HCT116 (cell line): ENCODE measurements at regions not wholly inside any gene's neighbourhood (a gene's known extent, or its start where the extent isn't known, plus 50 kb on each side); places are given as distances from the start of the nearest gene placed in this dataset.

Experiments used
- ATAC-seq: fragments of 200-7000 bp; cut with Tn5 transposase; 2 replicates; pipeline ENCODE4 v1.9.1; 2020; ENCODE audit warnings: mild to moderate bottlenecking, moderate library complexity
- BruUV-seq: library from RNA; stranded (reverse); fragments of 400-500 nt; replicated peaks from 2 replicates; lab custom pipeline; 2021; lab: Mats Ljungman, UMichigan
- CTCF ChIA-PET: fragments of 300-600 bp; sonication (Branson Sonifier 250); formaldehyde crosslinking; loops from one replicate; lab custom pipeline; 2021; ENCODE audit warnings: antibody characterized with exemption; lab: Charles Lee
- POLR2A ChIA-PET: fragments of 300-600, 350-600 bp; sonication (Branson Sonifier 250); formaldehyde crosslinking; loops from one replicate; lab custom pipeline; 2021; ENCODE audit warnings: antibody characterized with exemption; lab: Charles Lee
- RAD21 ChIA-PET, 2 experiments: fragments of 300-600 bp; sonication (Branson Sonifier 250); formaldehyde crosslinking; loops; one replicate each; lab custom pipeline; 2023; ENCODE audit warnings: low total read pairs in 2 of 2; ENCODE audit not compliant: uncharacterized antibody in 2 of 2, unreplicated experiment in 2 of 2, low non-redundant PET in 1 of 2; lab: Charles Lee
- DNase-seq: peaks from one replicate; pipeline ENCODE4 v3.0.0-alpha.2; 2010; ENCODE audit warnings: low read depth, low spot score
- H2AFZ ChIP-seq: fragments of 200-600 bp; shearing (Covaris generic), sonication (generic); 2 replicates; pipeline ENCODE4 v1.6.1; 2017; ENCODE audit warnings: low read depth, mixed run types, mixed read lengths, antibody characterized with exemption, low read length; ENCODE audit not compliant: poor library complexity, severe bottlenecking
- H3K27ac ChIP-seq: 2 replicates; pipeline ENCODE4 v1.5.1; 2012; ENCODE audit warnings: low read depth, low read length
- H3K27me3 ChIP-seq: fragments of 200-600 bp; sonication (generic); 2 replicates; pipeline ENCODE4 v1.6.1; 2016; ENCODE audit warnings: mixed run types, low read length, mixed read lengths; ENCODE audit not compliant: insufficient read depth
- H3K36me3 ChIP-seq, 2 experiments: fragments of 200-500 bp in 1 of 2; fragments of 200-600 bp in 1 of 2; sonication (Bioruptor generic) in 1 of 2; sonication (generic) in 1 of 2; 2 replicates each; pipeline versions ENCODE4 v1.5.1 to v1.6.1; 2014 to 2016; ENCODE audit warnings: low read length in 2 of 2, inconsistent platforms in 1 of 2, mixed read lengths in 1 of 2, mixed run types in 1 of 2; ENCODE audit not compliant: insufficient read depth in 2 of 2, control insufficient read depth in 1 of 2
- H3K4me1 ChIP-seq, 2 experiments: fragments of 200-600 bp in 1 of 2; sonication (generic) in 1 of 2; 2 replicates each; pipeline versions ENCODE4 v1.5.1 to v1.6.1; 2012 to 2017; ENCODE audit warnings: low read length in 2 of 2, inconsistent platforms in 1 of 2, mild to moderate bottlenecking in 1 of 2, mixed read lengths in 1 of 2, mixed run types in 1 of 2, moderate library complexity in 1 of 2; ENCODE audit not compliant: insufficient read depth in 2 of 2, control insufficient read depth in 1 of 2
- H3K4me2 ChIP-seq: fragments of 200-600 bp; sonication (generic); 2 replicates; pipeline ENCODE4 v1.6.1; 2017; ENCODE audit warnings: mixed run types, low read length, mixed read lengths
- H3K4me3 ChIP-seq, 2 experiments: fragments of 200-600 bp in 1 of 2; sonication (generic) in 1 of 2; replicated peaks in 1 of 2; 2 replicates each; pipeline ENCODE4 v1.5.1; 2011 to 2016; ENCODE audit warnings: low read length in 2 of 2, control low read depth in 1 of 2, low read depth in 1 of 2, mild to moderate bottlenecking in 1 of 2, mixed read lengths in 1 of 2, mixed run types in 1 of 2
- H3K79me2 ChIP-seq: fragments of 200-600 bp; sonication (generic); 2 replicates; pipeline ENCODE4 v1.6.1; 2017; ENCODE audit warnings: mild to moderate bottlenecking, mixed run types, low read length, moderate library complexity, mixed read lengths; ENCODE audit not compliant: insufficient read depth
- H3K9ac ChIP-seq: fragments of 200-600 bp; sonication (generic); 2 replicates; pipeline ENCODE4 v1.6.1; 2016; ENCODE audit warnings: low read length, mixed read lengths
- H3K9me2 ChIP-seq: fragments of 200-600 bp; sonication (generic), shearing (Covaris generic); 2 replicates; pipeline ENCODE4 v1.6.1; 2017; ENCODE audit warnings: mixed run types, mild to moderate bottlenecking, moderate library complexity; ENCODE audit not compliant: insufficient read depth
- H3K9me3 ChIP-seq, 2 experiments: fragments of 200-500 bp in 1 of 2; fragments of 200-600 bp in 1 of 2; sonication (Bioruptor generic) in 1 of 2; sonication (generic) in 1 of 2; 2 replicates each; pipeline ENCODE4 v1.6.1; 2014 to 2017; ENCODE audit warnings: low read length in 2 of 2, mixed read lengths in 2 of 2, inconsistent platforms in 1 of 2, low read depth in 1 of 2, mild to moderate bottlenecking in 1 of 2, mixed run types in 1 of 2, moderate library complexity in 1 of 2; ENCODE audit not compliant: control insufficient read depth in 1 of 2, insufficient read depth in 1 of 2
- H4K20me1 ChIP-seq: fragments of 200-600 bp; sonication (generic), shearing (Covaris generic); 2 replicates; pipeline ENCODE4 v1.6.1; 2017; ENCODE audit warnings: mixed run types, mild to moderate bottlenecking, moderate library complexity; ENCODE audit not compliant: insufficient read depth
- CBX3 ChIP-seq: IDR thresholded peaks from 2 replicates; pipeline ENCODE4 v1.6.1; 2012; ENCODE audit warnings: low read depth
- EGR1 ChIP-seq: IDR thresholded peaks from 2 replicates; pipeline ENCODE4 v1.6.1; 2012; ENCODE audit warnings: low read depth
- ELF1 ChIP-seq: IDR thresholded peaks from 2 replicates; pipeline ENCODE4 v1.6.1; 2012; ENCODE audit warnings: low read depth, borderline replicate concordance
- EZH2phosphoT487 ChIP-seq: fragments of 200-600 bp; IDR thresholded peaks from 2 replicates; pipeline ENCODE4 v1.6.1; 2018; ENCODE audit warnings: antibody characterized with exemption, borderline replicate concordance
- RAD21 ChIP-seq: IDR thresholded peaks from 2 replicates; pipeline ENCODE4 v1.6.1; 2012; ENCODE audit warnings: low read depth, mild to moderate bottlenecking
- SIN3A ChIP-seq: IDR thresholded peaks from 2 replicates; pipeline ENCODE4 v1.6.1; 2012; ENCODE audit warnings: low read depth
- SRF ChIP-seq: IDR thresholded peaks from 2 replicates; pipeline ENCODE4 v1.6.1; 2012; ENCODE audit warnings: low read depth
- YY1 ChIP-seq: IDR thresholded peaks from 2 replicates; pipeline ENCODE4 v1.6.1; 2011; ENCODE audit warnings: low read length, low read depth, moderate library complexity, mild to moderate bottlenecking; ENCODE audit not compliant: insufficient replicate concordance; ENCODE audit errors: extremely low read depth
- intact Hi-C: fragments of 100-400 bp; cut with micrococcal nuclease; formaldehyde crosslinking; loops from 2 replicates; pipeline ENCODE4 v1.10.0; 2022
- TF ChIP-seq, protein P1 (sequence below): IDR thresholded peaks from 2 replicates; pipeline ENCODE4 v1.6.1; 2011; ENCODE audit warnings: mild to moderate bottlenecking, low read length, moderate library complexity; ENCODE audit not compliant: insufficient replicate concordance; ENCODE audit errors: extremely low read depth
- TF ChIP-seq, protein P2 (sequence below): IDR thresholded peaks from 2 replicates; pipeline ENCODE4 v1.6.1; 2012; ENCODE audit warnings: low read depth

DNA sequence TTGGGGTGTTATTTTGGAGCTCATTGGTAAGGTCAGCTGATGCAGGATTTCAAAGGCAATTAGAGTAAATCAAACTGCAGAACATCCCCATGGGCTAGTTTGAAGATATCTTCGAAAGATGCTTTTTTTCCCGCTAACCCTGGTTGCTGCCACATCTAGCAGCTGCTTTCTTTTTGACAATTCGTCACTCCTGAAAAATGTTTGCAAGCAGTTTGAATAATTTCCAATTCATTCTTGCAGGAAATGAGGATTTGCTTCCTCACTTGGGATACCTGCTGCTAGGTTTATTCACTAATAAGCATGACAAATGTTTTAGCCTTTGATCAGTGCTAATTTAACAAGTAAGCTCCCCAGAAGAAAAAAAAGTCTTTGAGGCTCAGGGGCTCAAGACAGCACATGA, 649.6 kb upstream of the RORB start:
- Histone ChIP-seq H3K9ac (no peak overlapping the region), H4K20me1 (no peaks in the 10 kb centered on the region), H3K4me1 (no peaks in the 10 kb centered on the region), H3K9me2 (no peaks in the 10 kb centered on the region), H3K9me3 (peaks cover 0 to 3% of the 10 kb centered on the region in 2 experiments; a peak in 1 of 4 replicates), H3K4me3 (no peak overlapping the region), H3K79me2 (no peaks in the 10 kb centered on the region), H3K4me2 (no peak overlapping the region), H3K36me3 (no peaks in the 10 kb centered on the region), H3K27ac (no peak overlapping the region), H3K27me3 (no peaks in the 10 kb centered on the region), H2AFZ (no peak overlapping the region)
- no peak for TF ChIP-seq ELF1
- TF ChIP-seq YY1: no peak
- TF ChIP-seq SIN3A: no peak
- no peak for TF ChIP-seq SRF
- TF ChIP-seq RAD21: no peak
- TF ChIP-seq, protein P1, sequence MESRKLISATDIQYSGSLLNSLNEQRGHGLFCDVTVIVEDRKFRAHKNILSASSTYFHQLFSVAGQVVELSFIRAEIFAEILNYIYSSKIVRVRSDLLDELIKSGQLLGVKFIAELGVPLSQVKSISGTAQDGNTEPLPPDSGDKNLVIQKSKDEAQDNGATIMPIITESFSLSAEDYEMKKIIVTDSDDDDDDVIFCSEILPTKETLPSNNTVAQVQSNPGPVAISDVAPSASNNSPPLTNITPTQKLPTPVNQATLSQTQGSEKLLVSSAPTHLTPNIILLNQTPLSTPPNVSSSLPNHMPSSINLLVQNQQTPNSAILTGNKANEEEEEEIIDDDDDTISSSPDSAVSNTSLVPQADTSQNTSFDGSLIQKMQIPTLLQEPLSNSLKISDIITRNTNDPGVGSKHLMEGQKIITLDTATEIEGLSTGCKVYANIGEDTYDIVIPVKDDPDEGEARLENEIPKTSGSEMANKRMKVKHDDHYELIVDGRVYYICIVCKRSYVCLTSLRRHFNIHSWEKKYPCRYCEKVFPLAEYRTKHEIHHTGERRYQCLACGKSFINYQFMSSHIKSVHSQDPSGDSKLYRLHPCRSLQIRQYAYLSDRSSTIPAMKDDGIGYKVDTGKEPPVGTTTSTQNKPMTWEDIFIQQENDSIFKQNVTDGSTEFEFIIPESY: no peak
- TF ChIP-seq, protein P2, sequence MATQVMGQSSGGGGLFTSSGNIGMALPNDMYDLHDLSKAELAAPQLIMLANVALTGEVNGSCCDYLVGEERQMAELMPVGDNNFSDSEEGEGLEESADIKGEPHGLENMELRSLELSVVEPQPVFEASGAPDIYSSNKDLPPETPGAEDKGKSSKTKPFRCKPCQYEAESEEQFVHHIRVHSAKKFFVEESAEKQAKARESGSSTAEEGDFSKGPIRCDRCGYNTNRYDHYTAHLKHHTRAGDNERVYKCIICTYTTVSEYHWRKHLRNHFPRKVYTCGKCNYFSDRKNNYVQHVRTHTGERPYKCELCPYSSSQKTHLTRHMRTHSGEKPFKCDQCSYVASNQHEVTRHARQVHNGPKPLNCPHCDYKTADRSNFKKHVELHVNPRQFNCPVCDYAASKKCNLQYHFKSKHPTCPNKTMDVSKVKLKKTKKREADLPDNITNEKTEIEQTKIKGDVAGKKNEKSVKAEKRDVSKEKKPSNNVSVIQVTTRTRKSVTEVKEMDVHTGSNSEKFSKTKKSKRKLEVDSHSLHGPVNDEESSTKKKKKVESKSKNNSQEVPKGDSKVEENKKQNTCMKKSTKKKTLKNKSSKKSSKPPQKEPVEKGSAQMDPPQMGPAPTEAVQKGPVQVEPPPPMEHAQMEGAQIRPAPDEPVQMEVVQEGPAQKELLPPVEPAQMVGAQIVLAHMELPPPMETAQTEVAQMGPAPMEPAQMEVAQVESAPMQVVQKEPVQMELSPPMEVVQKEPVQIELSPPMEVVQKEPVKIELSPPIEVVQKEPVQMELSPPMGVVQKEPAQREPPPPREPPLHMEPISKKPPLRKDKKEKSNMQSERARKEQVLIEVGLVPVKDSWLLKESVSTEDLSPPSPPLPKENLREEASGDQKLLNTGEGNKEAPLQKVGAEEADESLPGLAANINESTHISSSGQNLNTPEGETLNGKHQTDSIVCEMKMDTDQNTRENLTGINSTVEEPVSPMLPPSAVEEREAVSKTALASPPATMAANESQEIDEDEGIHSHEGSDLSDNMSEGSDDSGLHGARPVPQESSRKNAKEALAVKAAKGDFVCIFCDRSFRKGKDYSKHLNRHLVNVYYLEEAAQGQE: no peak
- TF ChIP-seq EZH2phosphoT487: no peak
- TF ChIP-seq CBX3: no peak
- TF ChIP-seq EGR1: no peak
- intact Hi-C loops: no loop called here
- DNase-seq (no peak), ATAC-seq (no peak)
- no TSS peak for BruUV-seq
- POLR2A ChIA-PET: no interaction called here
- RAD21 ChIA-PET: no interaction called here
- CTCF ChIA-PET: no interaction called here
